NCI-H128 (cell line): ENCODE measurements at regions not wholly inside any gene's neighbourhood (a gene's known extent, or its start where the extent isn't known, plus 50 kb on each side); places are given as distances from the start of the nearest gene placed in this dataset.

Experiments
- DNase-seq: peaks from one replicate; lab custom pipeline; 2025; ENCODE audit not compliant: unreplicated experiment; lab: John Stamatoyannopoulos, UW

DNA sequence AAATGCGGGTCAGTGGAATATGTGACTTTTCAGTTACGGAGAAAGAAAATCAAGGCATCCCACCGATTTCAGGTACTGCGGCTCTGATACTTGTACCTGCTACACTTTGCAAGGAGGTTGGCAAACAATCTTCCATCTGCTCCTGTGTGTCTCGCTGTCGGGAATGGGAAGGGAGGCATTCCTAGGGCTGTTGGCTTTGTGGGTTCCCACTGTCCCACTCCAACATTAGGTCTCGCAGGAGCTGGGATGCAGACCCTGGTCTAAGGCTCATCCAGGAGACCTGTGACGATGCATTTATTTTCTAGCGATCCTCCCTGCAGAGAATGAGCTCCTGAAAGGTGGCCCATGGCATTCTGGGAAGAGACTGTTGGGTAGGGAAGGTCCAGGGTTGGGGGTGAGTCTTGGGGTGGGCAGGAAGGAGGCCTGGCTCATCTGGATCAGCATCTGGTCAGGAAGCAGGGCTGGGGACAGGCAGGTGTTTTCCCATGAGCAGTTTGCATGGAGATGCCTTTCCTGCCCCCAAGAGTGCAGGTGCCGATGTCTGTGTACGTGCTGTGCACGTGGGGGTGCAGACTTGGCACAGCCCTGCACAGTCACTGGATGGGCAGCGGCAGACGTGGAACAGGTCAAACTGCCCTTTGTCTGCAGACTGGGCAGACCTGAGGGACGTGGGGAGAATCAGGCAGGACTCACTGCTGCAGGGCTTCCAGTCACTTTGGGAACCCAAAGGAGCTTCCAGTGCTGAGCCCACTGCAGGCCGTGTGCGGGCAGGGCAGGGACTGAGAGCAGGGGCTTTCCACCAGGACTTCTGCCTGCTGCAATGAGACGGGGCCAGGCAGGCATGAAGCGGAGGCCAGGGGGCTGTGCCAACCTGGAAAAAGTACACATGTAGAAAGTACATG lies 152.4 kb downstream of the TEX29 start:
- no peak for DNase-seq

DNA sequence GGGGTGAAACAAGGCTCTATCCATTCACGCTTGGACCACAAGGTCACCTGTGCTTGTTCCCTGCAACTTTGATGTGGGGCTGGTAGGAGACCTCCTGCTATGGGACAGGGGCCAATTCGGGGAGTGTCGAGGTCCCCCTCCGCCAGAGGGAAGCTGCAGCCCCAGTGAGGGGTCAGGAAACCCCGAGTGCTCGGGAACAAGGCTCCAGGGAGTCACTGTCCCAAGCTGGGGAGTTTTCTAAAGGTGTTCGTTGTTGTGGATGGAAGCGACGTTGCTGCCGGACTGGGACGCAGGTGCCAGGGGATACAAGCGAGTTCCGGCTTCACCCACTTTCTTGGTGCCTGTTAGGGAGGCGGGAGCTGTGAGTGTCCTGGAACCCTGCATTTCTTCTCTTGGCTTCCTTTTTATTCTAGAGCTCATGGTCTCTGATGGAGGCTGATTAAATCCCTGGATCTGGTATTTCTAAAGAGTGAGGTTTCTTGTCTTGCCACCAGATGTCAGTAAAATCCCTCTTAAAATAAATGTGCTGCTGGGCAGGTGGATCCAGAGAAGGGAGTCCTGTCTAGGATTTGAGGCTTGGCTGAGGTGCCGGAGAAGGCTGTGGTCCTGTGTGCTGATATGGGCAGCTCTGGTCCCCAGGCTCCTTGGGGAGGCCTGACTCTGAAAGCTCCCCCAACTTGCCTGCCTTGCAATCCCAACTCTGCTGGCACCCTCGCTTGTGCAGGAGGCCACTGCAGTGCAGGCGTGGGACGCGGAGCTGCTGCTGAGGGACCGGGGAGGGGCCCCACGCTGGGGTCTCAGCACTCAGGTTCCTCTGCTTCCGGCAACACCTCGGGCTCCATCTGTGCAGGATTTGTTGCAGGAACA lies 153.9 kb downstream of the TEX29 start:
- DNase-seq, result peak; percentile 48

GRCh38 chr13:111475488-111475887 lies 155.0 kb downstream of the TEX29 start:
- no peak for DNase-seq

DNA sequence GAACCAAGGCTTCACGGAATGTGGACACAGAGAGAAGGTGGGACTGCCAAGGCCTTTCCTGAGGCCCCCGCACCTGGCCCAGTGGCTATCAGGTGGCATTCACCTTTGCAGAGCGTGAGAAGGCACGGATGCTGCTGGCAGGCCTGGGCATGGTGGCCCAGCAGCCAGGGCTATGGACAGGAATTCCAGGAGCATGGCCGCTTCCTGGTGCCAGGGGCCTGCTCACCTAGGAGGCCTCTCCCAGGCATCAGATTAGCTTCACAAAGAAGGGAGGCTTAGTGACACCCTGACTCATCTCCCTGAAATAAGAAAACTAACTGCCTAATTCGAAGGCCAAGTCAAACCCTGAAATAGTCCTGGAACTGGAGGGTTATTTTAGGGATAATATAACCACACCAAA lies 155.8 kb downstream of the TEX29 start:
- DNase-seq, result no peak

DNA sequence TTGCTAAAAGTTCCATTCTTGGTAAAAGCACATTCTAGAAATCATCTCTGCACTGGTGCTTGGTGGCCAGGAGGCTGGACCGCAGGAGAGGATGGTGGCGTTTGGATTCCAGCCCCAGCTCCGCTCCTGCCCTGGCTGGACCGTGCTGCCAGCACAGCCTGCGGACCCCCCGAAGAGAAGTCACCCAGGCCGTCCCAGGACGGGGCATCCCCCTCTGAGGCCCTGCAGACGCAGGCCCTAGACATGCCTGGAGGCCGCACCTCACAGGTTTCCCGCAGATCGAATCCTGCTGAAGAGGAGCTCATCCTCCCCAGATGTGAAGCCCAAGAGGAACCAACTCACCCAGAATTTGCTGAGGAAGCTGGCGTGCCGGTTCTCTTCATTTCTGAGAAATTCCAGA lies 159.0 kb downstream of the TEX29 start:
- DNase-seq, result no peak

DNA sequence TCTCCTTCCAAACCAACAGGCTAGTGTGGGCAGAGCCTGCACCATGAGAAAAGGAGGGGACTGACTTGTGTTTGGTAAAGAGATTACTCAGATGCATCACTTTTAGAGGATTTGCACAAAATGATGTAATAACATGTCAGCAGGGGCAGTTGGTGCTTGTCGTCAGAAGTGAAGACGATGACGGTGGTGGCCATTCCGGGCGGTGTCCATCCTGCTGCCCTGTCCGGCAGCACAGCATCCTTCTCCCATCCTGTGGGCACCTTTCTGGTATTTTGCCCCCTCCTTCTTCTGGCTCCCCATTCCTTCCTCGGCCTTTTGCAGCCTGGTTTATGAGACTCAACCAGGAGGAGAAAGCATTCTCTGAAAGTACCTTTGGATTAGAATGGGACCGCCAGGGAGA lies 160.1 kb downstream of the TEX29 start:
- no peak for DNase-seq

DNA sequence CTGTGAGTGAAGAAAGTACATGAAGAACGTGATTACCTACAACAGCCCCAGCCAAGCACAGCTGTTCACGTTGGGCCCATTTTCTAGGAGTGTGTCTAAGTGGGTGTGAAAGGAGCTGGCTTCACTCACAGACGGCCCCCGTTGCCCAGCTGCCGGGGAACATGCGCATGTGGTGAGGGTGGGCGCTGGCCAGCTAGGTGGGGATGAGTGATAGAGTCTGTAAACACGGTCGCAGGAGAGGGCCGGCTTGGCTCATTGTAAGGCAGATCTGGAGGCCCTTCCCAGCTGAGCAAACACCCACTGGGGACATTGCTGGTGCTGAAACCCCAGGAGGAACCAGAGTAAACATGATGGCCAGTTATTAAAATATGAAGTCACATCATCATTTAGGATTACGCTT lies 160.5 kb downstream of the TEX29 start:
- peak; percentile 23 for DNase-seq

GRCh38 chr13:111482126-111482525 lies 161.7 kb downstream of the TEX29 start:
- DNase-seq, result no peak

DNA sequence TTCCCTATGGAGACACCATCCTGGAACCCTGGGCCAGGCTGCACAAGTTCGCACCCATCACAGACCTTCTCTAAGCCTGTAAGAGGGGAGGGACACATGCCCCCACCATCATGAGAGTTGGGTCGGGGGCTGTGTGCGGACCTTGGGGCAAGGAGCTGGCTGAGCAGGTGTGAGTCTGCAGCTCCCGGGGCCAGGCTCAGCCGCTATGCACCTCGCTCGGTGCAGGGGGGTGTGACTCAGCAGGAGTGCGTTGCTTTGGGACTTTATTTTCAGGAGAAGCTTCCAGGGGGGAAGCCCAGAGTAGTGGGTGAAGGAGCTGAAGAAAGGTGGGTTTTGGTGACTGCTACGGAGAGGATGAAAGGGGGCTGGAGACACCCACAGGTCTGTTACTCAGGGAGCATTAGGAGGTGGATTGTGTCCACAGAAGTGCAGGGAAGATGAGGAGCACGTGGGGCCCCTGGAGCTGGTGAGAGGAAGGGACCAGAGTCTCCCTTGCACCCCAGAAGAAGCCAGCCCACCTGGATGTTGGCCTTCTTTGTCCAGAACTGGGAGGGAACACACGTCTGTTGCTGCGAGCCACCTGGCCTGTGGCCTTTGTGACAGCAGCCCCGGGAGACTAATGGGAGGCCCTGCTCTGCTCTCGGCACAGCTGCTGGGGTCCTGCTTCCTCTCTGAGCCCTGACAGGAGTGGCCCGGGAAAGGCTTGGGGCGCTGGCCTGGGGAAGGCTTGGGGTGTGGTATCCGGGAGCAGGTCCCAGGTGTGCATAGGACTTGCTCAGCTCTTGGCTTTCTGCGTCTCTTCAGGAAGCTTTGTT lies 162.6 kb downstream of the TEX29 start:
- DNase-seq, result no peak

GRCh38 chr13:111483621-111483987 lies 163.2 kb downstream of the TEX29 start:
- no peak for DNase-seq

- no peak for DNase-seq
These were observed 163.9 kb downstream of the TEX29 start for GRCh38 chr13:111484141-111484925.

DNA sequence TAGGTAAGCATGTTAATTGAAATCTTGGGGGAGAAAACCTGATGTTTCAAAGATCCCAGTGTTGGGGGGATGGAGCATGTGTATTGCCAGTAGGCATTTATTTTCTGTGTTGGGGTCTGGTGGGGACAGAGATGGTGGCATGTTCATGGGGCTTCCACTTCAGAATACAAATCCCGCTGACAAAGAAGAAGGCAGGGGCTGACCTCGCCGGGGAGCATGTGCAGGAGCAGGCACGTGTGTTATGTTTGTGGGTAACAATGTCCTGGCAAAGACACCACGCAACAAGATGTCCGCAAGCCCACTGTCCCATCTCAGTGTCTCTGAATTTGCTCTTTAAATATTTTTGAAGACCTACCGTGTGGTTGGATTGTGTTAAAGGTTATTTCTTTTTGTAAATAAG lies 164.5 kb downstream of the TEX29 start:
- DNase-seq, result no peak

- no peak for DNase-seq
These were observed 165.2 kb downstream of the TEX29 start for GRCh38 chr13:111485491-111486250.

- no peak for DNase-seq
These were observed 165.9 kb downstream of the TEX29 start for GRCh38 chr13:111486331-111486730.

DNA sequence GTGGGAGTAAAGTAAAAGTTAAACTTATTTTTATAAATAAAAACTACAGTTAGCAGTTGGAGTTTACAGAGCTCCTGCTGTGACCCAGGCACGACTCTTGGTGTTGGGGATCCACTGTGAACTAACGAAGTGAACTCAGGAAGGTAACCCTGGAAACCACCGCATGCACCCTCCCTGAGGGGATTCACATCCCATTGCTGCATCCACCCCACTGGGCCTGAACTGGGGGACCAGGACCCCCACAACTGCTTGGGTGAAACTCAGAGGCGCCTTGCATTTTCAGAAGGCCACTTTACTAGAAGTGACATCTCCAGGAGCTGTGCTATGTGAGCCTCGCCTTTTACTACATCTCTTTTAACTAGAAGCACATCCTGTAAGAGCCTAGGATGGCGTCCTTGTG lies 166.4 kb downstream of the TEX29 start:
- no peak for DNase-seq

DNA sequence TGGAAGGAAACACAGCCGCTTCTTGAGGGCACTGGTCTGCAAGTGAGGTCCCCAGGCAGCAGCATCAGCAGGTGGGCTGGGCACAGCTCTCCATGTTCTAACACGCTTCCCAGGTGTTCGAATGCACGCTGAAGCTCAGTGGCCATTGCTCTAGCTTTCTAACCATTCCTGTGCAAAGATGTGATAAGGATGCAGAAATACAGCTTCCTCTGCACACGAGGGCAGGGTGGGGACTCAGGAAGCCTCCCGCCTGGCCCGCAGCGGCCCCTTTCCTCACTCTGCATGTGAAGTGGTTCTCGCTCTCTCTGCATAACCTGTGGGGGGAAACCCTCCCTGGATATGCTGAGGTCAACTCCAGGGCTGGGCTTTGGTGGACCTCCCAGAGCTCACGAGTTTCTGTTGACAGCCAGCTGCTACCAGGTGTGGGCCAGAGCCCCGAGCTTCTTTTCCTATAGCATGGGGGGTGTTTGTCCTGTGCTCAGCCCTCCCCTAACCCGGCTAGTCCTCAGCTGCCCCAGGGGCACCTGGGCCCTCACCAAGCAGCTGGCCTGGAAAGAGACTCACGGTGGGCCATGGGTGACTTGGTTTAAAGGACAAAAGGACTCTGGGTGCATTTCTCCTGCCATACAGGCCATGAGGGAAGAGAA lies 168.2 kb downstream of the TEX29 start:
- no peak for DNase-seq

GRCh38 chr13:111489301-111489700 lies 168.9 kb downstream of the TEX29 start:
- no peak for DNase-seq

GRCh38 chr13:111490611-111491010 lies 170.2 kb downstream of the TEX29 start:
- no peak for DNase-seq

- no peak for DNase-seq
These were observed 170.6 kb downstream of the TEX29 start for GRCh38 chr13:111491021-111491420.
